Upper lobe of left lung (tissue), 4 donors: ENCODE measurements at regions not wholly inside any gene's neighbourhood (a gene's known extent, or its start where the extent isn't known, plus 50 kb on each side); places are given as distances from the start of the nearest gene placed in this dataset.

Experiments used
- EP300 ChIP-seq, 4 donors: sonication (generic); formaldehyde crosslinking; IDR thresholded peaks; one replicate each; pipeline ENCODE4 v1.5.1; 2017; ENCODE audit warnings: antibody characterized with exemption in 4 of 4, control low read depth in 2 of 4
- POLR2A ChIP-seq, 4 donors: fragments of 450-650 bp; IDR thresholded peaks; one replicate each; pipeline ENCODE4 v1.5.1; 2016 to 2017; ENCODE audit warnings: antibody characterized with exemption in 4 of 4, mild to moderate bottlenecking in 2 of 4
- POLR2AphosphoS5 ChIP-seq, 2 donors: sonication (generic); formaldehyde crosslinking; IDR thresholded peaks; one replicate each; pipeline ENCODE4 v1.5.1; 2017; ENCODE audit warnings: antibody characterized with exemption in 2 of 2
- TF ChIP-seq, protein P1 (sequence below), 6 experiments: fragments of 450-650 bp in 4 of 6; fragments of 200-600 bp in 2 of 6; sonication (generic) in 2 of 6; IDR thresholded peaks; one replicate each; pipeline ENCODE4 v1.5.1; 2016 to 2019; ENCODE audit warnings: antibody characterized with exemption in 6 of 6

- TF ChIP-seq, protein P1, sequence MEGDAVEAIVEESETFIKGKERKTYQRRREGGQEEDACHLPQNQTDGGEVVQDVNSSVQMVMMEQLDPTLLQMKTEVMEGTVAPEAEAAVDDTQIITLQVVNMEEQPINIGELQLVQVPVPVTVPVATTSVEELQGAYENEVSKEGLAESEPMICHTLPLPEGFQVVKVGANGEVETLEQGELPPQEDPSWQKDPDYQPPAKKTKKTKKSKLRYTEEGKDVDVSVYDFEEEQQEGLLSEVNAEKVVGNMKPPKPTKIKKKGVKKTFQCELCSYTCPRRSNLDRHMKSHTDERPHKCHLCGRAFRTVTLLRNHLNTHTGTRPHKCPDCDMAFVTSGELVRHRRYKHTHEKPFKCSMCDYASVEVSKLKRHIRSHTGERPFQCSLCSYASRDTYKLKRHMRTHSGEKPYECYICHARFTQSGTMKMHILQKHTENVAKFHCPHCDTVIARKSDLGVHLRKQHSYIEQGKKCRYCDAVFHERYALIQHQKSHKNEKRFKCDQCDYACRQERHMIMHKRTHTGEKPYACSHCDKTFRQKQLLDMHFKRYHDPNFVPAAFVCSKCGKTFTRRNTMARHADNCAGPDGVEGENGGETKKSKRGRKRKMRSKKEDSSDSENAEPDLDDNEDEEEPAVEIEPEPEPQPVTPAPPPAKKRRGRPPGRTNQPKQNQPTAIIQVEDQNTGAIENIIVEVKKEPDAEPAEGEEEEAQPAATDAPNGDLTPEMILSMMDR (IDR thresholded peaks at IDR 0.05): no peak
- TF ChIP-seq POLR2AphosphoS5 (IDR thresholded peaks at IDR 0.05) (no peak), POLR2A (IDR thresholded peaks at IDR 0.05) (no peak), EP300 (IDR thresholded peaks at IDR 0.05) (no peak)
Observed at GRCh38 chr6:98452685-98453084, 381.7 kb upstream of the POU3F2 start.
